Keratinocyte (primary cell): ENCODE measurements at regions not wholly inside any gene's neighbourhood (a gene's known extent, or its start where the extent isn't known, plus 50 kb on each side); places are given as distances from the start of the nearest gene placed in this dataset.

Experiments used
- DNase-seq: peaks from one replicate; pipeline ENCODE4 v3.0.0-alpha.2; 2011; ENCODE audit warnings: low read depth, missing footprints, low spot score
- FAIRE-seq: peaks from 2 replicates; lab custom pipeline; 2011; peaks lifted over from hg19 to GRCh38; lab: Jason Lieb, UNC
- H2AFZ ChIP-seq: 2 replicates; pipeline ENCODE4 v1.6.0; 2012; ENCODE audit warnings: low read length, control low read depth, inconsistent platforms; ENCODE audit not compliant: control insufficient read depth
- H3K27ac ChIP-seq: 2 replicates; pipeline ENCODE4 v1.5.1; 2011; ENCODE audit warnings: low read length; ENCODE audit not compliant: control insufficient read depth, insufficient read depth
- H3K27me3 ChIP-seq: 3 replicates; pipeline ENCODE4 v1.6.0; 2011; ENCODE audit warnings: low read length; ENCODE audit not compliant: control insufficient read depth, insufficient read depth; ENCODE audit errors: extremely low read depth
- H3K36me3 ChIP-seq, 2 experiments: 2 replicates in 1 of 2; 3 replicates in 1 of 2; pipeline ENCODE4 v1.5.1; 2011; ENCODE audit warnings: low read length in 2 of 2, mild to moderate bottlenecking in 1 of 2; ENCODE audit not compliant: control insufficient read depth in 2 of 2, insufficient read depth in 2 of 2; ENCODE audit errors: extremely low read depth in 1 of 2
- H3K4me1 ChIP-seq: 3 replicates; pipeline ENCODE4 v1.5.1; 2011; ENCODE audit warnings: low read length; ENCODE audit not compliant: control insufficient read depth, insufficient read depth; ENCODE audit errors: extremely low read depth
- H3K4me2 ChIP-seq: 3 replicates; pipeline ENCODE4 v1.6.0; 2011; ENCODE audit warnings: low read depth, low read length; ENCODE audit not compliant: control insufficient read depth, insufficient read depth; ENCODE audit errors: extremely low read depth
- H3K4me3 ChIP-seq, 3 experiments: fragments of 200-600 bp in 1 of 3; sonication (generic) in 1 of 3; 2 replicates in 2 of 3; 3 replicates in 1 of 3; pipeline ENCODE4 v1.5.1; 2011 to 2016; ENCODE audit warnings: low read length in 3 of 3, mild to moderate bottlenecking in 3 of 3, control low read depth in 2 of 3, inconsistent platforms in 1 of 3, low read depth in 1 of 3, mixed read lengths in 1 of 3, mixed run types in 1 of 3, moderate library complexity in 1 of 3; ENCODE audit not compliant: control insufficient read depth in 2 of 3, insufficient read depth in 2 of 3; ENCODE audit errors: extremely low read depth in 1 of 3
- H3K79me2 ChIP-seq: 2 replicates; pipeline ENCODE4 v1.6.0; 2012; ENCODE audit warnings: low read length; ENCODE audit not compliant: control insufficient read depth, insufficient read depth
- H3K9ac ChIP-seq: 3 replicates; pipeline ENCODE4 v1.6.0; 2011; ENCODE audit warnings: low read length; ENCODE audit not compliant: control insufficient read depth, insufficient read depth; ENCODE audit errors: extremely low read depth
- H3K9me1 ChIP-seq: 3 replicates; pipeline ENCODE4 v1.6.0; 2011; ENCODE audit warnings: low read length; ENCODE audit not compliant: control insufficient read depth, insufficient read depth; ENCODE audit errors: extremely low read depth
- H3K9me3 ChIP-seq: 2 replicates; pipeline ENCODE4 v1.5.1; 2012; ENCODE audit warnings: low read depth, low read length; ENCODE audit not compliant: control insufficient read depth
- H4K20me1 ChIP-seq: 3 replicates; pipeline ENCODE4 v1.6.0; 2011; ENCODE audit warnings: low read length; ENCODE audit not compliant: control insufficient read depth, insufficient read depth; ENCODE audit errors: extremely low read depth
- EZH2 ChIP-seq: IDR thresholded peaks from one replicate; pipeline ENCODE4 v1.6.1; 2012; ENCODE audit warnings: inconsistent platforms, mild to moderate bottlenecking, low read length, moderate library complexity
- dilution Hi-C: fragments of 300-500 bp; cut with MboI; formaldehyde crosslinking; loops from one replicate; pipeline ENCODE4 v1.7.0; 2020; ENCODE audit warnings: low sequenced_read_pairs; ENCODE audit not compliant: extremely low pct_ligation_motif_present
- TF ChIP-seq, protein P1 (sequence below), 3 experiments: IDR thresholded peaks in 1 of 3; conservative IDR thresholded peaks in 1 of 3; optimal IDR thresholded peaks in 1 of 3; 2 replicates in 2 of 3; 3 replicates in 1 of 3; pipeline versions ENCODE3 to v1.5.1; 2011; ENCODE audit warnings: low read length in 3 of 3, mild to moderate bottlenecking in 3 of 3, moderate library complexity in 2 of 3, control low read depth in 1 of 3, inconsistent platforms in 1 of 3; ENCODE audit not compliant: insufficient read depth in 2 of 3; ENCODE audit errors: extremely low read depth in 1 of 3

DNA sequence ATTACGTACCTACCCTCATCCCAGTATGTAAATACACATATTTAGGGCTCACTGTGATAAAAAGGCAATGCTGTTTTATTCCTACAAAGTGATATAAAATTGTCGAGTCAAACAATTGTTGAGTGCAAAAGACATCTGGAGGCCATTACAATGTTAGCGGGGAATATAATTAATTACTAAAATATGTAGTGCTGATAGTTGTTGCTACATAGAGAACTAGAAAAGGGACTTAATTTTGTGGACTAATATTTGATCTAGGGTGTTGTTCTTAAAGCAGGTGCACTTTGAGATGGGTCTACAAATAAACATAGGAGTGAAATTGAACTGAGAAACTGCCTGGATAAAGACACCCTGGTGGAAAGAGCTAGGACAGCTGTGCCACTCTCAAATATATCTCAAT lies 300.1 kb downstream of the NOL4 start:
- Histone ChIP-seq H2AFZ (no peak overlapping the region), H3K4me1 (no peaks in the 10 kb centered on the region), H3K79me2 (no peaks in the 10 kb centered on the region), H3K9me3 (no peaks in the 10 kb centered on the region), H3K9ac (no peak overlapping the region), H3K36me3 (no peaks in the 10 kb centered on the region), H3K9me1 (no peaks in the 10 kb centered on the region), H4K20me1 (no peaks in the 10 kb centered on the region), H3K27ac (no peak overlapping the region), H3K27me3 (no peaks in the 10 kb centered on the region), H3K4me3 (no peak overlapping the region), H3K4me2 (no peak overlapping the region)
- DNase-seq (no peak), FAIRE-seq (no peak)
- TF ChIP-seq, protein P1, sequence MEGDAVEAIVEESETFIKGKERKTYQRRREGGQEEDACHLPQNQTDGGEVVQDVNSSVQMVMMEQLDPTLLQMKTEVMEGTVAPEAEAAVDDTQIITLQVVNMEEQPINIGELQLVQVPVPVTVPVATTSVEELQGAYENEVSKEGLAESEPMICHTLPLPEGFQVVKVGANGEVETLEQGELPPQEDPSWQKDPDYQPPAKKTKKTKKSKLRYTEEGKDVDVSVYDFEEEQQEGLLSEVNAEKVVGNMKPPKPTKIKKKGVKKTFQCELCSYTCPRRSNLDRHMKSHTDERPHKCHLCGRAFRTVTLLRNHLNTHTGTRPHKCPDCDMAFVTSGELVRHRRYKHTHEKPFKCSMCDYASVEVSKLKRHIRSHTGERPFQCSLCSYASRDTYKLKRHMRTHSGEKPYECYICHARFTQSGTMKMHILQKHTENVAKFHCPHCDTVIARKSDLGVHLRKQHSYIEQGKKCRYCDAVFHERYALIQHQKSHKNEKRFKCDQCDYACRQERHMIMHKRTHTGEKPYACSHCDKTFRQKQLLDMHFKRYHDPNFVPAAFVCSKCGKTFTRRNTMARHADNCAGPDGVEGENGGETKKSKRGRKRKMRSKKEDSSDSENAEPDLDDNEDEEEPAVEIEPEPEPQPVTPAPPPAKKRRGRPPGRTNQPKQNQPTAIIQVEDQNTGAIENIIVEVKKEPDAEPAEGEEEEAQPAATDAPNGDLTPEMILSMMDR (optimal IDR thresholded peaks at IDR 0.05 in 1 of 3, IDR thresholded peaks at IDR 0.05 in 1 of 3, conservative IDR thresholded peaks at IDR 0.05 in 1 of 3; ENCODE audit: extremely low read depth in 1 of 3, insufficient read depth in 2 of 3, low read length in 3 of 3): no peak
- TF ChIP-seq EZH2: no peak
- dilution Hi-C loops: no loop called here

DNA sequence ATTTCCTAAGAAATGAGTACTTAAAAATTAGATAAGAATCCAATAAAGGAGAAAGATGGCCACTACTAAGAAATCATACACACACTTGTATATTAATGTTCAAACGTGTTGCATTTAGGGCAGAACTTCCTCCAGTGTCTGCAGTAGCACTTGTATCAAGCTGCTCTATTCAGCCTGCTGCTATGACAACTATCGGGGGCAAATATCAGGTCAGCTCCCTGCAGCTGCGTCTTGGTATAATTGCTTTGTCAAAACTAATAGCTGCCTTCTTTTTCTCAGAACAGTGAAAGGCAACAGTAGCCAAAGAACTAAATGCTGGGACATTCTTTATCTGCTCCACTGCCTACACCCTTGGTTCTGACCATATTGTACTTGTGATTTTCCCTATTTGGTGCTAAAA lies 300.7 kb downstream of the NOL4 start:
- no peak for FAIRE-seq
- Histone ChIP-seq H4K20me1 (no peaks in the 10 kb centered on the region), H3K27ac (no peak overlapping the region), H3K27me3 (no peaks in the 10 kb centered on the region), H3K9me1 (no peaks in the 10 kb centered on the region), H3K36me3 (no peaks in the 10 kb centered on the region), H3K9me3 (no peaks in the 10 kb centered on the region), H3K4me2 (no peak overlapping the region), H3K79me2 (no peaks in the 10 kb centered on the region), H3K4me3 (no peak overlapping the region), H3K4me1 (no peaks in the 10 kb centered on the region), H3K9ac (no peak overlapping the region), H2AFZ (no peak overlapping the region)
- dilution Hi-C loops: no loop called here
- no peak for DNase-seq
- TF ChIP-seq EZH2: no peak
- TF ChIP-seq, protein P1 (optimal IDR thresholded peaks at IDR 0.05 in 1 of 3, IDR thresholded peaks at IDR 0.05 in 1 of 3, conservative IDR thresholded peaks at IDR 0.05 in 1 of 3; ENCODE audit: extremely low read depth in 1 of 3, insufficient read depth in 2 of 3, low read length in 3 of 3): no peak
